Heart left ventricle (tissue), 13 donors: ENCODE measurements at regions not wholly inside any gene's neighbourhood (a gene's known extent, or its start where the extent isn't known, plus 50 kb on each side); places are given as distances from the start of the nearest gene placed in this dataset.

Source experiments
- POLR2A ChIP-seq, 2 donors: fragments of 450-650 bp; IDR thresholded peaks; one replicate each; pipeline ENCODE4 v1.6.1; 2017; ENCODE audit warnings: antibody characterized with exemption in 2 of 2, mild to moderate bottlenecking in 2 of 2, moderate library complexity in 2 of 2
- TF ChIP-seq, protein P1 (sequence below), 12 donors: fragments of 200-600 bp; sonication (generic) in 4 of 12; IDR thresholded peaks; one replicate each; pipeline versions ENCODE4 v1.5.0 to v1.8.0; 2018 to 2022; ENCODE audit warnings: antibody characterized with exemption in 12 of 12, mild to moderate bottlenecking in 5 of 12
- donor health status: ischemic (EF 13 %, LVEDD 7.1; RV severe dilation, severe dysfunction).
- donor health status: DM: no; HTN: yes; CAD: no.
- donor health status: DM: no; HTN: no; CAD: no.
- donor health status: ischemic (EF 25% LVEDD 6.9; RV normal size, moderate dysfunction).
- donor health status: ischemic (EF 25% LVEDD 5.7; RV mildly dilated, moderate dysfunction).
- donor health status: ischemic (EF 35%, LVEDD 5.7; RV mildly dilated, moderate dysfunction).
- donor health status: nonischemic (EF 11% LVEDD 7.7; RV severe dilation, severe dysfunction).
- donor health status: DM: yes; HTN: yes; CAD: no.
- donor health status: PGD.
- donor health status: ischemic (EF 29% LVEDD 5.4; RV normal size, mild dysfunction).
- donor health status: nonischemic (EF 23%, LVEDD 6.1; RV moderate dilation, normal function).

GRCh38 chrX:9267415-9267814, 197.4 kb upstream of the TBL1X start:
- TF ChIP-seq, protein P1, sequence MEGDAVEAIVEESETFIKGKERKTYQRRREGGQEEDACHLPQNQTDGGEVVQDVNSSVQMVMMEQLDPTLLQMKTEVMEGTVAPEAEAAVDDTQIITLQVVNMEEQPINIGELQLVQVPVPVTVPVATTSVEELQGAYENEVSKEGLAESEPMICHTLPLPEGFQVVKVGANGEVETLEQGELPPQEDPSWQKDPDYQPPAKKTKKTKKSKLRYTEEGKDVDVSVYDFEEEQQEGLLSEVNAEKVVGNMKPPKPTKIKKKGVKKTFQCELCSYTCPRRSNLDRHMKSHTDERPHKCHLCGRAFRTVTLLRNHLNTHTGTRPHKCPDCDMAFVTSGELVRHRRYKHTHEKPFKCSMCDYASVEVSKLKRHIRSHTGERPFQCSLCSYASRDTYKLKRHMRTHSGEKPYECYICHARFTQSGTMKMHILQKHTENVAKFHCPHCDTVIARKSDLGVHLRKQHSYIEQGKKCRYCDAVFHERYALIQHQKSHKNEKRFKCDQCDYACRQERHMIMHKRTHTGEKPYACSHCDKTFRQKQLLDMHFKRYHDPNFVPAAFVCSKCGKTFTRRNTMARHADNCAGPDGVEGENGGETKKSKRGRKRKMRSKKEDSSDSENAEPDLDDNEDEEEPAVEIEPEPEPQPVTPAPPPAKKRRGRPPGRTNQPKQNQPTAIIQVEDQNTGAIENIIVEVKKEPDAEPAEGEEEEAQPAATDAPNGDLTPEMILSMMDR (IDR thresholded peaks at IDR 0.05), result no peak
- no peak for TF ChIP-seq POLR2A (IDR thresholded peaks at IDR 0.05)
